ENCODE measurements at regions not wholly inside any gene's neighbourhood (a gene's known extent, or its start where the extent isn't known, plus 50 kb on each side); places are given as distances from the start of the nearest gene placed in this dataset.

DNA sequence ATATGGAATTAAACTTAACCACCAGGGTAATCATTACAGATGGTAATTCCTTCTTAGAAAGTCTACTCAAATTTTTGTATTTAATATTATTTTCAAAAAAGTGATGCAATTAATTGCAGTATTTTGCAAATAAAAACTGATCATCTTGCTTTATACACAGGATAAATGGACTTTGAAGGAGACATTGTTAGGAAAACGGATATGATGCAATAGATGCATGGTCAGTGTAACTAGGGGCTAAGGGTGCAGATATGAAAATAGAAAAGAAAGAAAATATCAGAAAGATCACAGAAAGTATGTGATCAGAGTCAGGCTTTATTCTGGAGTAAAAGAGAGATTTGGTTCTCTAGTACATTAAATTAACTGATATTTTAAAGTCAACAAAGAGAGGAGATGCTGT, 401.7 kb downstream of the TLL1 start:
- TF ChIP-seq, protein P1, sequence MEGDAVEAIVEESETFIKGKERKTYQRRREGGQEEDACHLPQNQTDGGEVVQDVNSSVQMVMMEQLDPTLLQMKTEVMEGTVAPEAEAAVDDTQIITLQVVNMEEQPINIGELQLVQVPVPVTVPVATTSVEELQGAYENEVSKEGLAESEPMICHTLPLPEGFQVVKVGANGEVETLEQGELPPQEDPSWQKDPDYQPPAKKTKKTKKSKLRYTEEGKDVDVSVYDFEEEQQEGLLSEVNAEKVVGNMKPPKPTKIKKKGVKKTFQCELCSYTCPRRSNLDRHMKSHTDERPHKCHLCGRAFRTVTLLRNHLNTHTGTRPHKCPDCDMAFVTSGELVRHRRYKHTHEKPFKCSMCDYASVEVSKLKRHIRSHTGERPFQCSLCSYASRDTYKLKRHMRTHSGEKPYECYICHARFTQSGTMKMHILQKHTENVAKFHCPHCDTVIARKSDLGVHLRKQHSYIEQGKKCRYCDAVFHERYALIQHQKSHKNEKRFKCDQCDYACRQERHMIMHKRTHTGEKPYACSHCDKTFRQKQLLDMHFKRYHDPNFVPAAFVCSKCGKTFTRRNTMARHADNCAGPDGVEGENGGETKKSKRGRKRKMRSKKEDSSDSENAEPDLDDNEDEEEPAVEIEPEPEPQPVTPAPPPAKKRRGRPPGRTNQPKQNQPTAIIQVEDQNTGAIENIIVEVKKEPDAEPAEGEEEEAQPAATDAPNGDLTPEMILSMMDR (IDR thresholded peaks at IDR 0.05), result no peak

DNA sequence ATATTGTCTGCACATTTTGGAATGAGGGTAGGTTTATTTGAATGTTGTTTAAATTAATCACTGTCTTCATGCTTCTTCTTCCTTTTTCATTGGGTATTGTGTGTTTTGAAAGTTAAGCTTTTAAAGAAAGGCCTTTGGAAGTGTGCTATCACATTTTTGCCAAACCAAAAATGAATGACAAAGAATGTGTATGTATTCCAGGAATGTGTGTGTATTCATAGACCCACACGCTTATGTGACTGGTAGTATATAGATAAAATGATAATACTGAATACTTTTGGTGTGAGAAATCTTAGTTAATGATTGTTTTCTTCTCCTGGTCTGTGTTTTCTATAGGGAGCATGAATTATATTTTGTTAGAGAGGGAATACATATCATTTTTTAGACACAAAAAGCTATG, 404.4 kb downstream of the TLL1 start:
- TF ChIP-seq, protein P1 (IDR thresholded peaks at IDR 0.05), result no peak

DNA sequence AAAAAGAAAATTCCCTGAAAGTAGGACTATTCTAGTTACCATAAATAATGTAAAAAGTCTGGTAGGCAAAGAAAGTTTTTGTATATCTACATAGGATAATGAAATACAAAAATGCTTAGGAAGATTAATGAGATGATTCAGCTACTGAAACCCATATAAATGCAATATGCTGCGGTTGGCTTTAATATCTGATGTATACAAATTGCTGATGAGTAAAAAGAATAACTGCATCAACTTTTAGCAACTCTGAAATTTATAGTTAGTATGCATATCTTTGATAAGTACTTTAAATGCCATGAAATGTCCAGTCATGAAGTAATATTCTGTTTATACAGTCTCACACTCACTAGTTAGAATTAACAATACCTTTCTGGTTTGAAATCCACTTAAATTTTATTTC, 404.8 kb downstream of the TLL1 start:
- TF ChIP-seq, protein P1 (IDR thresholded peaks at IDR 0.05), result no peak

DNA sequence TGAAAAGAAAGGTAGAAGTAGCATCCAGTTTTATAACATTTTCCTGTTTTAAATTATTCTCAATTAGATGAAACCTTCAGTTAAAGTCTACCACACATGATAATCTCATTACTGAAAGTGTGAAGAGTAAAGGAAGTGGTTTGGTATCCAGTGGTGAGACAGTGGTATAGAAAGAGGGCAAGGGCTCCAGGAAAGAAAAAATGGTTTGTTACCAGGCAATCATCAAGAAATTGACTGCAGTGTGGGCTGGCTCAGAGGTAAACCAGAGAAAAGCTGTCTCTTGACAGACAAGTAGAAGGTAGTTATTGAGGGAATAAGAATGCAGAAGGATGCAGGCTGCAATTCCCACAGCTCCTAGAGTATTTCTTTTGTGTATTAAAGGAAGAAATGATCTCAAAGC, 406.2 kb downstream of the TLL1 start:
- TF ChIP-seq, protein P1 (IDR thresholded peaks at IDR 0.05), result no peak

DNA sequence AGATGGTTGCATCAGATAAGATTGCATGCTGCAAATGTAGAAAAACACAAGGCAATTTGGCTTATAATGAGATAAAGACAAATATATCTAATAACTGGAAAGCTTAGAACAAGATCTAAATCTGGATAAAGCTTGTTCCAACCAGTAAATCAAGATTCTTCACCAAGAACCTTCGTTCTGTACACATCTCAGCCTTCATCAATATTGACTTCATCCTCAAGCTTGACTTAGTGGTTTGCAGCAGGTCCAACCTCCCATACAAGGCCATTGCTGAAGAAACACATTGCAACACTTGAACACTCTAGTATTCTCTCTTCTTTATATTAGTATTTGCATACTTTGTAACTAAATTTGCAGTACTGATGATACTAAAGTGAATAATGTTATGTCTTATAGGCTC, 407.6 kb downstream of the TLL1 start:
- TF ChIP-seq, protein P1 (IDR thresholded peaks at IDR 0.05), result no peak

DNA sequence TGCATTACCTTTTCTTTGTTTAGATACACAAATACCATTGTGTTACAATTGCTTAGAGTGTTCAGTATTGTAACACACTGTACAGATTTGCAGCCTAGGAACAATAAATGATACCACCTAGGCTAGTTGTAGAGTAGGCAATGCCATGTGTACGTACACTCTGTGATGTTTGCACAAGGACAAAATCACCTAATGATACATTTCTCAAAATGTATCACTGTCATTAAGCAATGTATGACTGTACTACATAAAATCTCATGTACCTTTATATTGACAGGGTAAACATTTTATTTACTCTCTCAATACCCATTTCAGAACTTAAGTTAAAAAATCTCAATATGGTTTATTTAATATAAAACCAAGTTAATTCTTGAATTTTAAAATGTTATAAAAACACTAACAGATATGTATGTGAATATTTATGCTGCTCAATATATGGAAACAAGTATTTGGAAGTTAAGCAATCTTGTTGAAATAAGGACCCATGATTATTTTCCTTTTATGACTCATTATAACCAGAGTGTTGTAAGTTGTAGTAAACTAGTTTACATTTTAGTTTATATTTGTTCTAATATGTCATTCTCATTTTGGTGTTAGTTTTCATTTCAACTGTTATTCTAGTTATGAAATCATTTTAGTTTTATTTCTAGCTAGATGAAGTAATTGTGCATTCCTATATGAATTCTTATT, 409.2 kb downstream of the TLL1 start:
- TF ChIP-seq, protein P1 (IDR thresholded peaks at IDR 0.05), result no peak

DNA sequence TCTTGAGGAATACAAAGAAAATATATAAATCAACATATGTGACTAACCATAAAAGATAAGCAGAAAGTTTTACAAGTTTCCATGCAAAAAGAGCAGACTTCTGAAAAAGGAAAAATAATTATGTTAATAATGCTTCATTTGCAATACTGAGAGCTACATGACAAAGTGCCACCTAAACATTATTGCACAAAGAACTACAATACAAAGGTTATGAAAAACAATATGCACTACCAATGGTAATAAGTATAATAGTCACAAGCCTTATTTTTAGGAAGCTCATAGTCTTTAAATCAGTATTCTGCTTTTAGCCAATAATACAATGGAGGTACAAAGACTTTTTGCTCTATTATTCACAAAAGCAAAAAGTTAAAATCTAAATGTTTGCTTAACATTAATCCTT, 411.2 kb downstream of the TLL1 start:
- TF ChIP-seq, protein P1 (IDR thresholded peaks at IDR 0.05), result no peak

DNA sequence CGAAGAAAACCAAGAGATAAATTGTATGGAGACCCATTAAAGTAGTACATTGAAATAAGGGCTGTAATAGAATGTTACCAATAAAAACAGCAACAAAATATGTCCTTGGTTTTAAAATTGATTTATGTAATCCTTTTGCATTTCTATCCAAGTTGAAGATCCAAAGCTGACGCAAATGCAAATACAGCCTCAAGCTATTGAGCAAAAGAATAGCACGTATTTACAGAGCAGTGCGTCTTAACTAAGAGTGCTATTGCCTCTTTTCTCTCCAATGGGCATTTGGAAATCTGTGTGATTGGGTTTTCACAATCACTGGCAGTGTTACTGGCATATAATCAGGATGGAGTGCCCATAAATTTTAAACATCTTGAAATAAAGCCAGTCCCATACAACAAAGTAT, 417.4 kb downstream of the TLL1 start:
- TF ChIP-seq, protein P1 (IDR thresholded peaks at IDR 0.05), result no peak

All from LNCAP (cell line).